K562 (cell line): ENCODE measurements at regions not wholly inside any gene's neighbourhood (a gene's known extent, or its start where the extent isn't known, plus 50 kb on each side); places are given as distances from the start of the nearest gene placed in this dataset.

ENCODE experiments used
- FOXA3 ChIP-seq, 2 experiments: fragments of 450-650 bp in 1 of 2; sonication (generic) in 1 of 2; formaldehyde crosslinking; IDR thresholded peaks in 1 of 2; conservative IDR thresholded peaks in 1 of 2; 2 replicates each; pipeline versions ENCODE4 v1.4.0 to v1.8.0; 2020 to 2022; ENCODE audit warnings: mild to moderate bottlenecking in 2 of 2, missing genetic modification reagents in 1 of 2
- NR3C1 ChIP-seq: sonication (generic); formaldehyde crosslinking; IDR thresholded peaks from 2 replicates; pipeline ENCODE4 v1.8.1; 2022; ENCODE audit warnings: missing genetic modification reagents
- STAG1 ChIP-seq: sonication (generic); formaldehyde crosslinking; IDR thresholded peaks from 2 replicates; pipeline ENCODE4 v1.5.0; 2020; ENCODE audit warnings: missing genetic modification reagents, borderline replicate concordance
- TEAD1 ChIP-seq, 2 experiments: fragments of 450-650 bp in 1 of 2; sonication (generic) in 1 of 2; formaldehyde crosslinking; IDR thresholded peaks; 2 replicates each; pipeline versions ENCODE4 v1.4.0 to v1.8.0; 2020 to 2022; ENCODE audit warnings: mild to moderate bottlenecking in 2 of 2, missing genetic modification reagents in 1 of 2
- TF ChIP-seq, protein P1 (sequence below): sonication (generic); formaldehyde crosslinking; IDR thresholded peaks from 2 replicates; pipeline ENCODE4 v1.8.0; 2022; ENCODE audit warnings: mild to moderate bottlenecking, missing genetic modification reagents

DNA sequence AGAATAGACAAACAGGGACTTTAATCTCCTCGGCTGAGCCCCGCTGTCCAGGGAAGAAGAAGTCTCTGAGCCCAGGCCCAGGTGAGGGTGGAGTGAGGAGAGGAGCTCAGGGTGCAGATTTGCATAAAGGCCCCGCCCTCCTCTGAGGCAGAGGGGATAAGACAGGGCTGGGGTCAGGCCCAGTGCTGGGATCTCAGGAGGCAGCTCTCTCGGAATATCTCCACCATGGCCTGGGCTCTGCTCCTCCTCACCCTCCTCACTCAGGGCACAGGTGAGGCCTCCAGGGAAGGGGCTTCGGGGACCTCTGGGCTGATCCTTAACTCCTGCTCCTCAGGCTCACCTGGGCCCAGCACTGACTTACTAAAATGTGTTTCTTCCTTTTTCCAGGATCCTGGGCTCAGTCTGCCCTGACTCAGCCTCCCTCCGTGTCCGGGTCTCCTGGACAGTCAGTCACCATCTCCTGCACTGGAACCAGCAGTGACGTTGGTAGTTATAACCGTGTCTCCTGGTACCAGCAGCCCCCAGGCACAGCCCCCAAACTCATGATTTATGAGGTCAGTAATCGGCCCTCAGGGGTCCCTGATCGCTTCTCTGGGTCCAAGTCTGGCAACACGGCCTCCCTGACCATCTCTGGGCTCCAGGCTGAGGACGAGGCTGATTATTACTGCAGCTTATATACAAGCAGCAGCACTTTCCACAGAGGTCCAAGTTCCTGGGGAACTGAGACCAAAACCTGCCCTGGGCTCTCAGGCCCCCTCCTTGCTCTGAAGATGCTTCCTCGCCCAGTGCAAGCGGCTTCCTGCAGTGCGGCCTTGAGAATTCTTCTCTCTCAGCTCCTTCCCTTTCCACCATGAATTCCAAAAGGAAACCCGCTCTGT is 90.2 kb downstream of the GGTLC2 start (continued):
- 0 out of 4 replicates have a peak, but pooled peaks of 1 of the 2 experiments have one; percentile 48 for TF ChIP-seq FOXA3 (CRISPR knock-in tag; conservative IDR thresholded peaks at IDR 0.05 in 1 of 2, IDR thresholded peaks at IDR 0.05 in 1 of 2)
- 0 out of 4 replicates have a peak, but pooled peaks of 1 of the 2 experiments have one; percentile 11 for TF ChIP-seq TEAD1 (CRISPR knock-in tag; IDR thresholded peaks at IDR 0.05)
- peak; percentile 55; the same call in 1 of the 2 replicates for TF ChIP-seq NR3C1 (CRISPR knock-in tag)
- TF ChIP-seq, protein P1, sequence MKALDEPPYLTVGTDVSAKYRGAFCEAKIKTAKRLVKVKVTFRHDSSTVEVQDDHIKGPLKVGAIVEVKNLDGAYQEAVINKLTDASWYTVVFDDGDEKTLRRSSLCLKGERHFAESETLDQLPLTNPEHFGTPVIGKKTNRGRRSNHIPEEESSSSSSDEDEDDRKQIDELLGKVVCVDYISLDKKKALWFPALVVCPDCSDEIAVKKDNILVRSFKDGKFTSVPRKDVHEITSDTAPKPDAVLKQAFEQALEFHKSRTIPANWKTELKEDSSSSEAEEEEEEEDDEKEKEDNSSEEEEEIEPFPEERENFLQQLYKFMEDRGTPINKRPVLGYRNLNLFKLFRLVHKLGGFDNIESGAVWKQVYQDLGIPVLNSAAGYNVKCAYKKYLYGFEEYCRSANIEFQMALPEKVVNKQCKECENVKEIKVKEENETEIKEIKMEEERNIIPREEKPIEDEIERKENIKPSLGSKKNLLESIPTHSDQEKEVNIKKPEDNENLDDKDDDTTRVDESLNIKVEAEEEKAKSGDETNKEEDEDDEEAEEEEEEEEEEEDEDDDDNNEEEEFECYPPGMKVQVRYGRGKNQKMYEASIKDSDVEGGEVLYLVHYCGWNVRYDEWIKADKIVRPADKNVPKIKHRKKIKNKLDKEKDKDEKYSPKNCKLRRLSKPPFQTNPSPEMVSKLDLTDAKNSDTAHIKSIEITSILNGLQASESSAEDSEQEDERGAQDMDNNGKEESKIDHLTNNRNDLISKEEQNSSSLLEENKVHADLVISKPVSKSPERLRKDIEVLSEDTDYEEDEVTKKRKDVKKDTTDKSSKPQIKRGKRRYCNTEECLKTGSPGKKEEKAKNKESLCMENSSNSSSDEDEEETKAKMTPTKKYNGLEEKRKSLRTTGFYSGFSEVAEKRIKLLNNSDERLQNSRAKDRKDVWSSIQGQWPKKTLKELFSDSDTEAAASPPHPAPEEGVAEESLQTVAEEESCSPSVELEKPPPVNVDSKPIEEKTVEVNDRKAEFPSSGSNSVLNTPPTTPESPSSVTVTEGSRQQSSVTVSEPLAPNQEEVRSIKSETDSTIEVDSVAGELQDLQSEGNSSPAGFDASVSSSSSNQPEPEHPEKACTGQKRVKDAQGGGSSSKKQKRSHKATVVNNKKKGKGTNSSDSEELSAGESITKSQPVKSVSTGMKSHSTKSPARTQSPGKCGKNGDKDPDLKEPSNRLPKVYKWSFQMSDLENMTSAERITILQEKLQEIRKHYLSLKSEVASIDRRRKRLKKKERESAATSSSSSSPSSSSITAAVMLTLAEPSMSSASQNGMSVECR (CRISPR knock-in tag), result peak; percentile 16; the same call in 1 of the 2 replicates
- TF ChIP-seq STAG1 (CRISPR knock-in tag), result peak; percentile 29; the same call in 1 of the 2 replicates
